HepG2 (cell line): ENCODE measurements at regions not wholly inside any gene's neighbourhood (a gene's known extent, or its start where the extent isn't known, plus 50 kb on each side); places are given as distances from the start of the nearest gene placed in this dataset.

ENCODE experiments used
- ATAC-seq: fragments of 200-7000 bp; cut with Tn5 transposase; 3 replicates; pipeline ENCODE4 v1.9.1; 2020; ENCODE audit warnings: mild to moderate bottlenecking, moderate library complexity
- BruUV-seq: library from RNA; stranded (reverse); fragments of 400-500 nt; replicated peaks from 2 replicates; lab custom pipeline; 2021; lab: Mats Ljungman, UMichigan
- CTCF ChIA-PET: fragments of 300-600 bp; formaldehyde crosslinking; extraction: SDS; loops from one replicate; lab custom pipeline; 2021; ENCODE audit warnings: low total read pairs, inconsistent platforms, low intra/inter-chr PET ratio; lab: Yijun Ruan, JAX
- POLR2A ChIA-PET: fragments of 350-600 bp; sonication (Branson Sonifier 250); formaldehyde crosslinking; loops from one replicate; lab custom pipeline; 2020; ENCODE audit warnings: antibody characterized with exemption, inconsistent platforms; lab: Yijun Ruan, JAX
- DNase-seq: peaks from one replicate; pipeline ENCODE4 v3.0.0-alpha.2; 2015; ENCODE audit warnings: low spot score
- FAIRE-seq: peaks from 3 replicates; lab custom pipeline; 2011; peaks lifted over from hg19 to GRCh38; lab: Jason Lieb, UNC
- H2AFZ ChIP-seq: one replicate; pipeline ENCODE4 v1.6.1; 2011; ENCODE audit warnings: low read length, inconsistent platforms
- H3K27ac ChIP-seq: fragments of 300-600 bp; 3 replicates; pipeline ENCODE4 v1.8.0; 2011; ENCODE audit warnings: mixed run types, mild to moderate bottlenecking, mixed read lengths, low read length, inconsistent platforms; ENCODE audit not compliant: insufficient read depth; ENCODE audit errors: extremely low read length
- H3K27me3 ChIP-seq, 2 experiments: fragments of 200-600 bp in 1 of 2; 2 replicates in 1 of 2; 3 replicates in 1 of 2; pipeline versions ENCODE4 v1.6.0 to v1.8.0; 2011; ENCODE audit warnings: low read length in 2 of 2, mild to moderate bottlenecking in 2 of 2, moderate library complexity in 2 of 2, inconsistent platforms in 1 of 2; ENCODE audit not compliant: insufficient read depth in 2 of 2, control insufficient read depth in 1 of 2
- H3K36me3 ChIP-seq, 2 experiments: fragments of 200-600 bp in 1 of 2; replicated peaks in 1 of 2; 2 replicates in 1 of 2; 3 replicates in 1 of 2; pipeline versions ENCODE4 v1.5.1 to v1.8.0; 2011; ENCODE audit warnings: low read length in 2 of 2, inconsistent platforms in 1 of 2; ENCODE audit not compliant: insufficient read depth in 2 of 2, control insufficient read depth in 1 of 2
- H3K4me1 ChIP-seq: 2 replicates; pipeline ENCODE4 v1.5.1; 2012; ENCODE audit warnings: low read length, inconsistent platforms; ENCODE audit not compliant: insufficient read depth
- H3K4me2 ChIP-seq: 2 replicates; pipeline ENCODE4 v1.6.0; 2011; ENCODE audit warnings: low read depth, low read length, inconsistent platforms
- H3K4me3 ChIP-seq, 3 experiments: fragments of 200-600 bp in 1 of 3; sonication (generic), shearing (Covaris generic) in 1 of 3; replicated peaks in 1 of 3; 2 replicates each; pipeline ENCODE4 v1.5.1; 2011 to 2016; ENCODE audit warnings: low read length in 3 of 3, inconsistent platforms in 2 of 3, low read depth in 2 of 3, mild to moderate bottlenecking in 2 of 3, control low read depth in 1 of 3, mixed read lengths in 1 of 3; ENCODE audit not compliant: insufficient read depth in 1 of 3
- H3K79me2 ChIP-seq: one replicate; pipeline ENCODE4 v1.6.1; 2011; ENCODE audit warnings: low read length, inconsistent platforms; ENCODE audit not compliant: insufficient read depth
- H3K9ac ChIP-seq: 2 replicates; pipeline ENCODE4 v1.6.0; 2011; ENCODE audit warnings: mild to moderate bottlenecking, low read depth, low read length, inconsistent platforms; ENCODE audit not compliant: insufficient read depth
- H3K9me3 ChIP-seq: 2 replicates; pipeline ENCODE4 v1.5.1; 2012; ENCODE audit warnings: mild to moderate bottlenecking, low read length
- H4K20me1 ChIP-seq: 2 replicates; pipeline ENCODE4 v1.6.0; 2011; ENCODE audit warnings: inconsistent platforms, mild to moderate bottlenecking, low read length, moderate library complexity; ENCODE audit not compliant: insufficient read depth
- AHR ChIP-seq: IDR thresholded peaks from 2 replicates; pipeline ENCODE4 v1.6.1; 2018; ENCODE audit warnings: missing genetic modification reagents, missing compliant biosample characterization
- BRCA1 ChIP-seq: sonication (generic); formaldehyde crosslinking; IDR thresholded peaks from 2 replicates; pipeline ENCODE4 v1.4.0; 2020; ENCODE audit warnings: missing genetic modification reagents
- ETV6 ChIP-seq: sonication (generic); formaldehyde crosslinking; conservative IDR thresholded peaks from 2 replicates; pipeline ENCODE4 v1.4.0; 2020; ENCODE audit warnings: missing genetic modification reagents
- HOXD1 ChIP-seq: sonication (generic); formaldehyde crosslinking; IDR thresholded peaks from 2 replicates; pipeline ENCODE4 v1.5.0; 2020; ENCODE audit warnings: missing genetic modification reagents
- KDM6A ChIP-seq: IDR thresholded peaks from 2 replicates; pipeline ENCODE4 v1.6.1; 2016; ENCODE audit warnings: low read depth
- MIER2 ChIP-seq: IDR thresholded peaks from 2 replicates; pipeline ENCODE4 v1.6.1; 2016; ENCODE audit warnings: missing biosample characterization, missing genetic modification reagents
- MXD1 ChIP-seq: sonication (generic); formaldehyde crosslinking; IDR thresholded peaks from 2 replicates; pipeline ENCODE4 v1.4.0; 2020; ENCODE audit warnings: mild to moderate bottlenecking, missing genetic modification reagents
- SKIL ChIP-seq: sonication (generic); formaldehyde crosslinking; IDR thresholded peaks from 2 replicates; pipeline ENCODE4 v1.8.0; 2022; ENCODE audit warnings: missing genetic modification reagents, mild to moderate bottlenecking, moderate library complexity, borderline replicate concordance
- TBX2 ChIP-seq: sonication (generic); formaldehyde crosslinking; IDR thresholded peaks from 2 replicates; pipeline ENCODE4 v1.5.0; 2020; ENCODE audit warnings: missing genetic modification reagents, mild to moderate bottlenecking, borderline replicate concordance
- TGIF2 ChIP-seq: IDR thresholded peaks from 2 replicates; pipeline ENCODE4 v1.6.1; 2016; ENCODE audit warnings: control low read depth, missing compliant biosample characterization
- ZNF446 ChIP-seq: sonication (generic); formaldehyde crosslinking; IDR thresholded peaks from 2 replicates; pipeline ENCODE4 v1.5.0; 2020; ENCODE audit warnings: mild to moderate bottlenecking, missing genetic modification reagents
- ZNF496 ChIP-seq: sonication (generic); formaldehyde crosslinking; IDR thresholded peaks from 2 replicates; pipeline ENCODE4 v1.8.1; 2023; ENCODE audit warnings: mild to moderate bottlenecking, moderate library complexity, missing genetic modification reagents; ENCODE audit not compliant: insufficient replicate concordance
- ZNF616 ChIP-seq: sonication (generic); formaldehyde crosslinking; IDR thresholded peaks from 2 replicates; pipeline ENCODE4 v1.5.0; 2020; ENCODE audit warnings: low read depth, mild to moderate bottlenecking, missing genetic modification reagents
- ZNF740 ChIP-seq: sonication (generic); formaldehyde crosslinking; IDR thresholded peaks from 2 replicates; pipeline ENCODE4 v1.4.0; 2020; ENCODE audit warnings: missing genetic modification reagents
- in situ Hi-C: cut with HindIII; loops from 2 replicates; pipeline ENCODE4 v1.10.0; 2017; ENCODE audit warnings: low pct_unique_long_range_greater_than_20kb; ENCODE audit not compliant: extremely low pct_ligation_motif_present
- intact Hi-C: fragments of 100-400 bp; cut with micrococcal nuclease; formaldehyde crosslinking; loops from one replicate; pipeline ENCODE4 v1.10.0; 2022; ENCODE audit not compliant: unreplicated experiment
- TF ChIP-seq, protein P1 (sequence below): sonication (generic); formaldehyde crosslinking; IDR thresholded peaks from 2 replicates; pipeline ENCODE4 v1.8.1; 2023; ENCODE audit warnings: mild to moderate bottlenecking, moderate library complexity, missing genetic modification reagents

DNA sequence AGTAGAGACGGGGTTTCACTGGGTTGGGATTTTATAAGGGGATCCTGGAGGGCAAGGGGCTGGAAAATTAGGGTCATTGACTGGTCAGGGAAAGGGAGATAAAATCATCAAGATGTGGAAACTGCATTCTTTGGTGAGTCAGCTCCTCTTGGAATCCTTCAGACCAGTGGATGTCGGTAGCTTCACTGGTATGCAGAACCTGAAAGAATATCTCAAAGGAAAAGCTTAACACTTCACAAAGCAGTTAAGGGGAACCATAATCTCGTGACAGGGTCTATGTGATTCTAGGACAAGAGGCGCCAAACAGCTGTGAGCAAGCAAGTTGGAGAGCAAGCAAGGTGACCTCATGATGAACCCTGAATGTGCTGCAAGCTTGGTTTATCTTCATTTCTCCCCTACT is 634.7 kb upstream of the AUTS2 start (continued):
- TF ChIP-seq ZNF740 (CRISPR knock-in tag) (no peak), SKIL (CRISPR knock-in tag) (no peak)

DNA sequence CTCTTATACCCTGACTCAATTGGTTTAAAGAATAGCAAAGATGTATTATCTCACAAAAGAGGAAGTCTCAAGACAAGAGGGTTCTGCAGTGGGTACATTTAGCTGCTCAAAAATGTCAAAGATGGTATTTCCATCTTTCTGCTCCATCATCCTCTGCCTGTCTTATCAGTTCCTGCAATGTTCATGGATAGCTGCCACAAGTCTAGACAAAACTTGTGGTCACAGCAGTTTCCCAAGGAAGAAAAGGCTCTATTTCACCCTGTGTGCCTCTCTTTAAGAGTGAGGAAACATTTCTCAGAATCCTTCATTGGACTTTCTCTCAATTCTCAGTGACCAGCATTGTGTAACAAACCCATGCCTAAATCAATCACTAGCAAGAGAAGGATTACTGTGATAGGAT is 634.2 kb upstream of the AUTS2 start:
- intact Hi-C loops = no loop called here
- Histone ChIP-seq H3K36me3 (no peaks in the 10 kb centered on the region), H3K79me2 (no peaks in the 10 kb centered on the region), H3K9ac (no peak overlapping the region), H4K20me1 (no peaks in the 10 kb centered on the region), H2AFZ (no peak overlapping the region), H3K4me2 (no peak overlapping the region), H3K9me3 (peaks cover 47% of the 10 kb centered on the region), H3K4me1 (no peaks in the 10 kb centered on the region), H3K27ac (no peak overlapping the region), H3K27me3 (no peaks in the 10 kb centered on the region), H3K4me3 (no peak overlapping the region)
- in situ Hi-C loops = no loop called here
- CTCF ChIA-PET = no interaction called here
- no peak for ATAC-seq
- POLR2A ChIA-PET = no interaction called here
- no peak for FAIRE-seq
- no TSS peak for BruUV-seq
- TF ChIP-seq MXD1 (CRISPR knock-in tag) (no peak), MIER2 (no peak), ZNF446 (CRISPR knock-in tag) (no peak), AHR (no peak), HOXD1 (no peak), ZNF496 (CRISPR knock-in tag) (no peak), BRCA1 (CRISPR knock-in tag) (no peak), ZNF616 (CRISPR knock-in tag) (no peak), TBX2 (no peak), TGIF2 (CRISPR knock-in tag) (no peak), ETV6 (CRISPR knock-in tag) (no peak), KDM6A (no peak)
- TF ChIP-seq, protein P1, sequence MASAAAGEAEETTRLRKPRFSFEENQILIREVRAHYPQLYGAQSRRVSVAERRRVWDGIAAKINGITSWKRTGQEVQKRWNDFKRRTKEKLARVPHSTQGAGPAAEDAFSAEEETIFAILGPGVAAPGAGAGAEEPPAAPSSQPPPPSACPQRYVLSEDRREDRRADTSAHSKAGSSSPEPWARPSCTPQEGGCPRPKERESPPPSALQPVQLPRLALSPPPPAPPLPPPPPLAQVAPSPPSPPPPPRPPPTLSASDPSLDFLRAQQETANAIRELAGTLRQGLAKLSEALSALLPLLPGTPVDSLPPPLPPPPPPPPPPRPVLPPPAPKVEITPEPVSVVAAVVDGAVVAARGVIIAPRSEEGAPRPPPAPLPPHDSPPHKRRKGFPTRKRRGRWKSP (CRISPR knock-in tag) = no peak
- DNase-seq = no peak
